MM.1S (cell line): ENCODE measurements at regions not wholly inside any gene's neighbourhood (a gene's known extent, or its start where the extent isn't known, plus 50 kb on each side); places are given as distances from the start of the nearest gene placed in this dataset.

Experiments used
- CTCF ChIP-seq: fragments of 300-600 bp; sonication (generic); IDR thresholded peaks from 2 replicates; pipeline ENCODE4 v1.5.1; 2016; ENCODE audit warnings: antibody characterized with exemption, low read length, mixed read lengths
- EZH2 ChIP-seq: fragments of 300-600 bp; sonication (generic); optimal IDR thresholded peaks from 2 replicates; pipeline ENCODE3; 2017; ENCODE audit warnings: low read depth, mild to moderate bottlenecking, antibody characterized with exemption, low read length, mixed read lengths
- EZH2phosphoT487 ChIP-seq: fragments of 300-600 bp; sonication (generic); IDR thresholded peaks from 2 replicates; pipeline ENCODE4 v1.6.1; 2018; ENCODE audit warnings: antibody characterized with exemption, low read length

GRCh38 chr11:100419518-100419917 lies 267.6 kb upstream of the ARHGAP42 start:
- no peak for TF ChIP-seq CTCF
- no peak for TF ChIP-seq EZH2
- TF ChIP-seq EZH2phosphoT487: no peak
